GM12892 (cell line): ENCODE measurements at regions not wholly inside any gene's neighbourhood (a gene's known extent, or its start where the extent isn't known, plus 50 kb on each side); places are given as distances from the start of the nearest gene placed in this dataset.

ENCODE experiments used
- POLR2A ChIP-seq: IDR thresholded peaks from 2 replicates; pipeline ENCODE4 v1.6.1; 2011; ENCODE audit warnings: low read depth, low read length, control low read depth
- POLR2AphosphoS5 ChIP-seq: IDR thresholded peaks from 2 replicates; pipeline ENCODE4 v1.6.1; 2011; ENCODE audit warnings: low read depth, low read length, control low read depth
- TAF1 ChIP-seq: IDR thresholded peaks from 2 replicates; pipeline ENCODE4 v1.6.1; 2011; ENCODE audit warnings: low read depth, mild to moderate bottlenecking, control low read depth, low read length, borderline replicate concordance

DNA sequence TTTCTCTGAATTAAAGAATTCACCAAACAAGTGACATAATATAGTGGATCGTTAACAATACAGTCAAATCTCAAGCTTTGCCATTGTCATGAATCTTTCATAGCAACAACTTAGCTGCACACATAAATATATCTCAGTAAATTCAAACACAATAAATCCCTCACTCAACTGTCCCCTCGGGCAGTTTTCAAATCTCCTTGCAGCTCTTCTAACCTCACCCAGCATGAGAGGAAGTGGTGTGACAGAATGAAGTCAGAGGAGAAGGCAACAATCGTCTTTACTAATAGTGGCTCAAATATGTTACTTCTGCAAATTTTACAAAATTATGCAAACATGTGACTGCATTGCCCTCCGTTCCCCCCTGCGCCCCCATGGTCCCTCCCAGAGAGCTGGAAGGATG, 148.2 kb downstream of the RAP2A start:
- no peak for TF ChIP-seq POLR2A
- TF ChIP-seq POLR2AphosphoS5, result no peak
- no peak for TF ChIP-seq TAF1
